ENCODE measurements at regions not wholly inside any gene's neighbourhood (a gene's known extent, or its start where the extent isn't known, plus 50 kb on each side); places are given as distances from the start of the nearest gene placed in this dataset.
A peak's percentile ranks its signal among the peaks of the same experiment; 100 is the strongest.
"Not testable (repeated sequence)": the region's sequence is repeated elsewhere in the genome, so short reads cannot be mapped to it uniquely, and the experiment has no call there.

- H3K27me3 Mint-ChIP-seq, result no peaks in the 10 kb centered on the region
- peaks cover 2% of the 10 kb centered on the region for H3K36me3 Mint-ChIP-seq (ENCODE audit: low read depth)
- DNase-seq (no peak), ATAC-seq (no peak)
- H3K4me1 Mint-ChIP-seq, result peaks cover 63% of the 10 kb centered on the region
- peaks cover 4% of the 10 kb centered on the region for H3K9me3 Mint-ChIP-seq
- no peak overlapping the region for H3K4me3 Mint-ChIP-seq
- no peak overlapping the region for H3K27ac Mint-ChIP-seq
These were observed 67.4 kb downstream of the ARRDC3 start for GRCh38 chr5:91315701-91316100.

- H3K27me3 Mint-ChIP-seq, result no peaks in the 10 kb centered on the region
- peaks cover 64% of the 10 kb centered on the region for H3K4me1 Mint-ChIP-seq
- peaks cover 2% of the 10 kb centered on the region for H3K36me3 Mint-ChIP-seq (ENCODE audit: low read depth)
- peak overlapping the region; percentile 87 for H3K27ac Mint-ChIP-seq
- peak overlapping the region; percentile 78 for H3K4me3 Mint-ChIP-seq
- DNase-seq, result peak; percentile 74
- peaks cover 4% of the 10 kb centered on the region for H3K9me3 Mint-ChIP-seq
- peak; percentile 90 for ATAC-seq
These were observed 69.1 kb downstream of the ARRDC3 start for GRCh38 chr5:91313757-91314673.

- peaks cover 2% of the 10 kb centered on the region for H3K36me3 Mint-ChIP-seq (ENCODE audit: low read depth)
- ATAC-seq (no peak), DNase-seq (no peak)
- peak overlapping the region; percentile 87 for H3K27ac Mint-ChIP-seq
- H3K4me1 Mint-ChIP-seq, result peaks cover 58% of the 10 kb centered on the region
- peak overlapping the region; percentile 78 for H3K4me3 Mint-ChIP-seq
- H3K27me3 Mint-ChIP-seq, result no peaks in the 10 kb centered on the region
- H3K9me3 Mint-ChIP-seq, result peaks cover 4% of the 10 kb centered on the region
These were observed 70.4 kb downstream of the ARRDC3 start for GRCh38 chr5:91312698-91313097.

- H3K27me3 Mint-ChIP-seq, result no peaks in the 10 kb centered on the region
- H3K9me3 Mint-ChIP-seq, result peaks cover 4% of the 10 kb centered on the region
- peak overlapping the region; percentile 78 for H3K4me3 Mint-ChIP-seq
- ATAC-seq (peak; percentile 82), DNase-seq (peak; percentile 64)
- H3K27ac Mint-ChIP-seq, result peak overlapping the region; percentile 87
- H3K4me1 Mint-ChIP-seq, result peaks cover 58% of the 10 kb centered on the region
- peaks cover 5% of the 10 kb centered on the region for H3K36me3 Mint-ChIP-seq (ENCODE audit: low read depth)
These were observed 71.2 kb downstream of the ARRDC3 start for GRCh38 chr5:91311697-91312501.

- Mint-ChIP-seq H3K27me3 (no peaks in the 10 kb centered on the region), H3K36me3 (ENCODE audit: low read depth) (peaks cover 6% of the 10 kb centered on the region), H3K9me3 (peaks cover 4% of the 10 kb centered on the region), H3K4me1 (peaks cover 58% of the 10 kb centered on the region), H3K4me3 (peak overlapping the region; percentile 78), H3K27ac (peak overlapping the region; percentile 87)
- DNase-seq, result no peak
- no peak for ATAC-seq
These were observed 71.9 kb downstream of the ARRDC3 start for GRCh38 chr5:91311168-91311696.

- not testable (repeated sequence) for H3K4me3 Mint-ChIP-seq; H3K27ac Mint-ChIP-seq; H3K27me3 Mint-ChIP-seq; ATAC-seq; H3K9me3 Mint-ChIP-seq; H3K36me3 Mint-ChIP-seq (ENCODE audit: low read depth); DNase-seq
- peaks cover 32% of the 10 kb centered on the region for H3K4me1 Mint-ChIP-seq
These were observed 75.0 kb downstream of the ARRDC3 start for GRCh38 chr5:91308157-91308556.

GRCh38 chr5:91307048-91307447 is 76.1 kb downstream of the ARRDC3 start:
- DNase-seq (no peak), ATAC-seq (no peak)
- Mint-ChIP-seq H3K27me3 (no peaks in the 10 kb centered on the region), H3K4me1 (peaks cover 21% of the 10 kb centered on the region), H3K9me3 (peaks cover 4% of the 10 kb centered on the region), H3K4me3 (no peak overlapping the region), H3K36me3 (ENCODE audit: low read depth) (peaks cover 6% of the 10 kb centered on the region), H3K27ac (no peak overlapping the region)

- H3K4me1 Mint-ChIP-seq, result peaks cover 16% of the 10 kb centered on the region
These were observed 76.6 kb downstream of the ARRDC3 start for GRCh38 chr5:91306497-91306896.

GRCh38 chr5:91305640-91306039 is 77.5 kb downstream of the ARRDC3 start:
- DNase-seq (no peak), ATAC-seq (no peak)
- Mint-ChIP-seq H3K4me3 (no peak overlapping the region), H3K27me3 (no peaks in the 10 kb centered on the region), H3K36me3 (ENCODE audit: low read depth) (peaks cover 4% of the 10 kb centered on the region), H3K27ac (no peak overlapping the region), H3K9me3 (no peaks in the 10 kb centered on the region), H3K4me1 (peaks cover 7% of the 10 kb centered on the region)

More at GRCh38 chr5:91306497-91306896, 76.6 kb downstream of the ARRDC3 start:
- Mint-ChIP-seq H3K36me3 (ENCODE audit: low read depth) (peaks cover 6% of the 10 kb centered on the region), H3K27me3 (no peaks in the 10 kb centered on the region), H3K27ac (no peak overlapping the region), H3K9me3 (peaks cover 4% of the 10 kb centered on the region), H3K4me3 (no peak overlapping the region)
- no peak for ATAC-seq
- DNase-seq, result no peak

- not testable (repeated sequence) for H3K4me3 Mint-ChIP-seq; H3K36me3 Mint-ChIP-seq (ENCODE audit: low read depth)
These were observed 79.1 kb downstream of the ARRDC3 start for GRCh38 chr5:91304015-91304414.

GRCh38 chr5:91302958-91303357 is 80.2 kb downstream of the ARRDC3 start:
- Mint-ChIP-seq H3K27ac (no peak overlapping the region), H3K36me3 (ENCODE audit: low read depth) (peaks cover 4% of the 10 kb centered on the region), H3K4me3 (no peak overlapping the region), H3K27me3 (no peaks in the 10 kb centered on the region), H3K9me3 (no peaks in the 10 kb centered on the region), H3K4me1 (no peaks in the 10 kb centered on the region)
- ATAC-seq, result no peak
- no peak for DNase-seq

More at GRCh38 chr5:91304015-91304414, 79.1 kb downstream of the ARRDC3 start:
- not testable (repeated sequence) for H3K27ac Mint-ChIP-seq, H3K9me3 Mint-ChIP-seq, H3K4me1 Mint-ChIP-seq, DNase-seq, ATAC-seq, H3K27me3 Mint-ChIP-seq

GRCh38 chr5:91302305-91302704 is 80.8 kb downstream of the ARRDC3 start:
- H3K9me3 Mint-ChIP-seq, result no peaks in the 10 kb centered on the region
- DNase-seq, result no peak

GRCh38 chr5:91301106-91301846 is 81.8 kb downstream of the ARRDC3 start:
- Mint-ChIP-seq H3K4me3 (no peak overlapping the region), H3K4me1 (peaks cover 5% of the 10 kb centered on the region), H3K27me3 (no peaks in the 10 kb centered on the region), H3K36me3 (ENCODE audit: low read depth) (no peaks in the 10 kb centered on the region), H3K9me3 (no peaks in the 10 kb centered on the region), H3K27ac (no peak overlapping the region)
- ATAC-seq (no peak), DNase-seq (no peak)

More at GRCh38 chr5:91302305-91302704, 80.8 kb downstream of the ARRDC3 start:
- ATAC-seq, result no peak
- peaks cover under 1% of the 10 kb centered on the region for H3K4me1 Mint-ChIP-seq
- H3K27ac Mint-ChIP-seq, result no peak overlapping the region
- no peaks in the 10 kb centered on the region for H3K27me3 Mint-ChIP-seq
- no peak overlapping the region for H3K4me3 Mint-ChIP-seq
- H3K36me3 Mint-ChIP-seq (ENCODE audit: low read depth), result peaks cover 4% of the 10 kb centered on the region

- H3K27me3 Mint-ChIP-seq, result no peaks in the 10 kb centered on the region
- no peaks in the 10 kb centered on the region for H3K36me3 Mint-ChIP-seq (ENCODE audit: low read depth)
These were observed 85.1 kb downstream of the ARRDC3 start for GRCh38 chr5:91297994-91298393.

More at GRCh38 chr5:91297994-91298393, 85.1 kb downstream of the ARRDC3 start:
- H3K27ac Mint-ChIP-seq, result no peak overlapping the region
- ATAC-seq, result no peak
- H3K4me3 Mint-ChIP-seq, result no peak overlapping the region
- peaks cover 9% of the 10 kb centered on the region for H3K4me1 Mint-ChIP-seq
- DNase-seq, result no peak
- no peaks in the 10 kb centered on the region for H3K9me3 Mint-ChIP-seq
